ENCODE measurements at regions not wholly inside any gene's neighbourhood (a gene's known extent, or its start where the extent isn't known, plus 50 kb on each side); places are given as distances from the start of the nearest gene placed in this dataset.
"Not testable (repeated sequence)": the region's sequence is repeated elsewhere in the genome, so short reads cannot be mapped to it uniquely, and the experiment has no call there.

GRCh38 chr14:40954448-40955130 is 652.1 kb upstream of the LRFN5 start:
- 62% methylated on average over 19 of the region's 34 CpGs for WGBS (ENCODE audit: missing lambda C conversion rate)
- H3K27ac ChIP-seq; DNase-seq (ENCODE audit: low read depth in 1 of 2, low spot score in 1 of 2); CTCF ChIA-PET; H3K4me2 ChIP-seq; H3K4me1 ChIP-seq; POLR2A ChIA-PET; FAIRE-seq; ATAC-seq; H3K9me3 ChIP-seq; H3K4me3 ChIP-seq: not testable (repeated sequence)

- no peak overlapping the region for H3K4me2 ChIP-seq
- H3K9me3 ChIP-seq = no peaks in the 10 kb centered on the region
- no peak overlapping the region for H3K4me3 ChIP-seq
- FAIRE-seq (no peak), DNase-seq (ENCODE audit: low read depth in 1 of 2, low spot score in 1 of 2) (no peak), ATAC-seq (no peak)
- ChIA-PET POLR2A (no interaction called here), CTCF (no interaction called here)
- no peak overlapping the region for H3K27ac ChIP-seq
- WGBS (ENCODE audit: missing lambda C conversion rate) = 4% methylated on average over 3 of the region's 3 CpGs
- H3K4me1 ChIP-seq = no peaks in the 10 kb centered on the region
- TF ChIP-seq MYC (IDR thresholded peaks at IDR 0.05; ENCODE audit: borderline replicate concordance, low read length) (no peak), CBX8 (IDR thresholded peaks at IDR 0.05) (no peak), EP300 (IDR thresholded peaks at IDR 0.05) (no peak), NR3C1 (IDR thresholded peaks at IDR 0.05) (no peak), EHMT2 (IDR thresholded peaks at IDR 0.05; ENCODE audit: low read depth) (no peak), RCOR1 (IDR thresholded peaks at IDR 0.05; ENCODE audit: low read depth, low read length) (no peak), POLR2AphosphoS2 (conservative IDR thresholded peaks at IDR 0.05; ENCODE audit: low read length) (no peak), MAZ (IDR thresholded peaks at IDR 0.05; ENCODE audit: borderline replicate concordance, low read depth, low read length) (no peak), FOSL2 (IDR thresholded peaks at IDR 0.05) (no peak), FOSL2 (CRISPR knock-in tag; IDR thresholded peaks at IDR 0.05) (no peak), JUN (IDR thresholded peaks at IDR 0.05) (no peak), POLR2A (IDR thresholded peaks at IDR 0.05; ENCODE audit: low read length) (no peak), RAD21 (conservative IDR thresholded peaks at IDR 0.05 in 1 of 2, IDR thresholded peaks at IDR 0.05 in 1 of 2) (no peak), PHF8 (IDR thresholded peaks at IDR 0.05; ENCODE audit: borderline replicate concordance, low read depth) (no peak)
Measured at GRCh38 chr14:40944521-40944920, 662.2 kb upstream of the LRFN5 start.

- Histone ChIP-seq H3K4me2 (no peak overlapping the region), H3K4me1 (no peaks in the 10 kb centered on the region), H3K9me3 (no peaks in the 10 kb centered on the region), H3K4me3 (no peak overlapping the region), H3K27ac (no peak overlapping the region)
- FAIRE-seq (no peak), ATAC-seq (no peak), DNase-seq (ENCODE audit: low read depth in 1 of 2, low spot score in 1 of 2) (no peak)
- POLR2A ChIA-PET = no interaction called here
- CTCF ChIA-PET = no interaction called here
- 19% methylated on average over 1 of the region's 1 CpG for WGBS (ENCODE audit: missing lambda C conversion rate)
- TF ChIP-seq CBX8 (IDR thresholded peaks at IDR 0.05) (no peak), MAX (IDR thresholded peaks at IDR 0.05) (no peak), KDM1A (IDR thresholded peaks at IDR 0.05; ENCODE audit: low read depth) (no peak), TFCP2L1 (CRISPR knock-in tag; IDR thresholded peaks at IDR 0.05) (no peak), ATOH8 (CRISPR knock-in tag; IDR thresholded peaks at IDR 0.05; ENCODE audit: low read depth) (no peak), ZNF302 (CRISPR knock-in tag; IDR thresholded peaks at IDR 0.05) (no peak), SMC3 (IDR thresholded peaks at IDR 0.05) (no peak), CTCF (IDR thresholded peaks at IDR 0.05) (no peak), CHD2 (IDR thresholded peaks at IDR 0.05; ENCODE audit: low read length, partially characterized antibody) (no peak), REST (IDR thresholded peaks at IDR 0.05) (no peak), JUN (IDR thresholded peaks at IDR 0.05) (no peak), EP300 (IDR thresholded peaks at IDR 0.05) (no peak), ZFP36 (IDR thresholded peaks at IDR 0.05; ENCODE audit: borderline replicate concordance, partially characterized antibody) (no peak), PHF8 (IDR thresholded peaks at IDR 0.05; ENCODE audit: borderline replicate concordance, low read depth) (no peak), TP53 (CRISPR knock-in tag; IDR thresholded peaks at IDR 0.05) (no peak), CEBPB (IDR thresholded peaks at IDR 0.05) (no peak), MYC (IDR thresholded peaks at IDR 0.05; ENCODE audit: borderline replicate concordance, low read length) (no peak)
Measured at GRCh38 chr14:40936861-40937260, 669.8 kb upstream of the LRFN5 start.

All from A549 (cell line).